GM12891 (cell line): ENCODE measurements at regions not wholly inside any gene's neighbourhood (a gene's known extent, or its start where the extent isn't known, plus 50 kb on each side); places are given as distances from the start of the nearest gene placed in this dataset.

Experiments
- POLR2A ChIP-seq: IDR thresholded peaks from 2 replicates; pipeline ENCODE4 v1.6.1; 2011; ENCODE audit warnings: low read depth, low read length, control low read depth
- POU2F2 ChIP-seq: IDR thresholded peaks from 2 replicates; pipeline ENCODE4 v1.6.1; 2011; ENCODE audit warnings: low read depth, mild to moderate bottlenecking, control low read depth, low read length, moderate library complexity
- TAF1 ChIP-seq: IDR thresholded peaks from 2 replicates; pipeline ENCODE4 v1.6.1; 2011; ENCODE audit warnings: low read depth, low read length, control low read depth

DNA sequence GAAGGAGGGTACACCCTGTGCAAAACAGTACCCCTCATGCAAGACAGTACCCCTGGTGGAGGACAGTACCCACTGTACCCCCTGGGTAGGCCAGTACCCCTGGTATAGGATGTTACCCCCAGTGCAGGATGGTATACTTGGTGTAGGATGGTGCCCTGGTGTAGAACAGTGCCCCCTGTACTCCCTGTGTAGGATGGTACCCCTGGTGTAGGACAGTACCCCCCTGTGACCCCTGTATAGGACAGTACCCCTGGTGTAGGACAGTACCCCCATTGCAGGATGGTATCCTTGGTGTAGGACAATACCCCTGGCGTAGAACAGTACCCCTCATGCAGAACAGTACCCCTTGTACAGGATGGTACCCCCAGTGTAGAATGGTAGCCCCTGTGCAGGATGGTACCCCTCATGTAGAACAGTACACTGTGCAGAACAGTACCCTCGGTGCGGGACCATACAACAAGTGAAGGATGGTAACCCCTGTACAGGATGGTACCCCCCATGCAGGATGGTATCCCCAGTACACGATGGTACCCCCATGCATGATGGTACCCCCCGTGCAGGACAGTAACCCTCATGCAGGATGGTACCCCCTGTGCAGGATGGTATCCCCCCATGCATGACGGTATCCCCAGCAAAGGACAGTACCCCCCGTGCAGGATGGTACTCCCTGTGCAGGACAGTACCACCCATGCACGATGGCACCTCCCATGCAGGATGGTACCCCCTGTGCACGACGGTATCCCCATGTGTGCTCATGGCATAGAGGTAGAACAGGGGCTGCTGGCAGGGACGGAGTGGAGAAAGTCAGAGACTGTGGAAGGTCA, 248.0 kb downstream of the DCDC2C start:
- TF ChIP-seq POU2F2 (no peak), TAF1 (no peak), POLR2A (no peak)
